Kidney (tissue), 13 donors: ENCODE measurements at regions not wholly inside any gene's neighbourhood (a gene's known extent, or its start where the extent isn't known, plus 50 kb on each side); places are given as distances from the start of the nearest gene placed in this dataset.

Experiments
- DNase-seq, 5 donors: peaks; one replicate each; pipeline ENCODE4 v3.0.0-alpha.2; 2013 to 2020
- FAIRE-seq: peaks from 2 replicates; lab custom pipeline; 2012; peaks lifted over from hg19 to GRCh38; lab: Jason Lieb, UNC
- H3K27ac ChIP-seq, 2 donors: one replicate each; pipeline ENCODE4 v1.7.0; 2013; ENCODE audit warnings: low read depth in 2 of 2, low read length in 2 of 2, inconsistent platforms in 1 of 2
- H3K27me3 ChIP-seq: one replicate; pipeline ENCODE4 v1.7.1; 2013; ENCODE audit warnings: low read length, inconsistent platforms; ENCODE audit not compliant: control insufficient read depth, insufficient read depth
- H3K36me3 ChIP-seq, 3 donors: one replicate each; pipeline versions ENCODE4 v1.7.0 to v1.7.1; 2013; ENCODE audit warnings: low read length in 3 of 3, control low read depth in 1 of 3, inconsistent platforms in 1 of 3; ENCODE audit not compliant: insufficient read depth in 3 of 3, control insufficient read depth in 2 of 3
- H3K4me1 ChIP-seq, 3 donors: one replicate each; pipeline versions ENCODE4 v1.7.0 to v1.7.1; 2013; ENCODE audit warnings: low read length in 3 of 3, inconsistent platforms in 1 of 3, low read depth in 1 of 3; ENCODE audit not compliant: control insufficient read depth in 2 of 3, insufficient read depth in 2 of 3
- H3K4me3 ChIP-seq, 3 donors: one replicate each; pipeline versions ENCODE4 v1.7.0 to v1.8.1; 2013; ENCODE audit warnings: low read length in 3 of 3, control low read depth in 1 of 3, inconsistent platforms in 1 of 3
- H3K9ac ChIP-seq, 3 donors: one replicate each; pipeline versions ENCODE4 v1.7.0 to v1.7.1; 2013; ENCODE audit warnings: low read length in 3 of 3, control low read depth in 1 of 3, inconsistent platforms in 1 of 3
- H3K9me3 ChIP-seq, 3 donors: one replicate each; pipeline versions ENCODE4 v1.7.0 to v1.7.1; 2013; ENCODE audit warnings: low read length in 3 of 3, control low read depth in 1 of 3, inconsistent platforms in 1 of 3; ENCODE audit not compliant: control insufficient read depth in 2 of 3, insufficient read depth in 1 of 3
- CTCF ChIP-seq: IDR thresholded peaks from 3 replicates; pipeline ENCODE4 v1.5.1; 2012; ENCODE audit warnings: mild to moderate bottlenecking, moderate library complexity, borderline replicate concordance; ENCODE audit not compliant: insufficient read depth; ENCODE audit errors: extremely low read depth
- intact Hi-C: fragments of 100-400 bp; cut with DNase I; formaldehyde crosslinking; loops from one replicate; pipeline ENCODE4 v1.11.1; 2022
- donor health status: control.
- donor health status: control.
- donor health status: control.
- donor health status: control.
- donor health status: control.
- donor health status: DM: yes; HTN: yes; CAD: no.
- donor health status: Normal renal cell carcinoma (clear cell type).

- Histone ChIP-seq H3K4me1 (no peaks in the 10 kb centered on the region), H3K9me3 (no peaks in the 10 kb centered on the region), H3K4me3 (no peak overlapping the region), H3K9ac (no peak overlapping the region), H3K27me3 (no peaks in the 10 kb centered on the region), H3K27ac (no peak overlapping the region), H3K36me3 (no peaks in the 10 kb centered on the region)
- DNase-seq (no peak), FAIRE-seq (no peak)
- TF ChIP-seq CTCF, result no peak
- intact Hi-C loops, result no loop called here
Observed at GRCh38 chr17:51505450-51505849, 245.1 kb downstream of the UTP18 start.

GRCh38 chr17:51507444-51507843, 247.1 kb downstream of the UTP18 start:
- no peak for DNase-seq
- intact Hi-C loops, result no loop called here
- TF ChIP-seq CTCF, result no peak
- H3K36me3 ChIP-seq, result no peaks in the 10 kb centered on the region
- H3K9me3 ChIP-seq, result no peaks in the 10 kb centered on the region
- no peak overlapping the region for H3K4me3 ChIP-seq
- no peaks in the 10 kb centered on the region for H3K27me3 ChIP-seq
- FAIRE-seq, result no peak
- no peaks in the 10 kb centered on the region for H3K4me1 ChIP-seq
- H3K9ac ChIP-seq, result no peak overlapping the region
- no peak overlapping the region for H3K27ac ChIP-seq

GRCh38 chr17:51508048-51508447, 247.7 kb downstream of the UTP18 start:
- intact Hi-C loops, result no loop called here
- TF ChIP-seq CTCF, result no peak
- Histone ChIP-seq H3K27me3 (no peaks in the 10 kb centered on the region), H3K36me3 (no peaks in the 10 kb centered on the region), H3K9me3 (no peaks in the 10 kb centered on the region), H3K27ac (no peak overlapping the region), H3K9ac (no peak overlapping the region), H3K4me1 (no peaks in the 10 kb centered on the region), H3K4me3 (no peak overlapping the region)
- FAIRE-seq (no peak), DNase-seq (no peak)

- no peak overlapping the region for H3K9ac ChIP-seq
- no peaks in the 10 kb centered on the region for H3K36me3 ChIP-seq
- H3K9me3 ChIP-seq, result no peaks in the 10 kb centered on the region
- intact Hi-C loops, result no loop called here
- TF ChIP-seq CTCF, result no peak
- no peaks in the 10 kb centered on the region for H3K4me1 ChIP-seq
- DNase-seq (no peak), FAIRE-seq (no peak)
- H3K4me3 ChIP-seq, result no peak overlapping the region
- no peaks in the 10 kb centered on the region for H3K27me3 ChIP-seq
- H3K27ac ChIP-seq, result no peak overlapping the region
Observed at GRCh38 chr17:51510940-51511339, 250.6 kb downstream of the UTP18 start.
